Activated naive CD8-positive, alpha-beta T cell treated with anti-CD3 and anti-CD28 coated beads, Interleukin-2, amount 10 ng/mL, durations not matched to agents 7 days and 5 days (primary cell): ENCODE measurements at regions not wholly inside any gene's neighbourhood (a gene's known extent, or its start where the extent isn't known, plus 50 kb on each side); places are given as distances from the start of the nearest gene placed in this dataset.

Experiments used
- ATAC-seq: fragments of 150-1000 bp; cut with Tn5 transposase; one replicate; pipeline ENCODE4 v1.10.0; 2021; ENCODE audit warnings: low read depth, moderate library complexity
- POLR2A ChIA-PET: fragments of 350-600 bp; sonication (Branson Sonifier 250); formaldehyde crosslinking; loops from one replicate; lab custom pipeline; 2021; ENCODE audit warnings: antibody characterized with exemption; lab: Charles Lee
- DNase-seq: peaks from one replicate; pipeline ENCODE4 v3.0.0; 2021
- H3K27ac Mint-ChIP-seq: one replicate; pipeline ENCODE4 v1.8.0; 2022; ENCODE audit warnings: mild to moderate bottlenecking, mixed read lengths
- H3K27me3 Mint-ChIP-seq: one replicate; pipeline ENCODE4 v1.8.0; 2022; ENCODE audit warnings: mild to moderate bottlenecking, moderate library complexity, mixed read lengths
- H3K36me3 Mint-ChIP-seq: one replicate; pipeline ENCODE4 v1.8.0; 2021; ENCODE audit warnings: mild to moderate bottlenecking, mixed read lengths
- H3K4me1 Mint-ChIP-seq: one replicate; pipeline ENCODE4 v1.8.0; 2021; ENCODE audit warnings: mixed read lengths
- H3K4me3 Mint-ChIP-seq: one replicate; pipeline ENCODE4 v1.8.0; 2022; ENCODE audit warnings: mild to moderate bottlenecking, moderate library complexity, mixed read lengths
- H3K9me3 Mint-ChIP-seq: one replicate; pipeline ENCODE4 v1.8.0; 2021; ENCODE audit warnings: mixed read lengths

- no peak for ATAC-seq
- H3K27me3 Mint-ChIP-seq, result no peaks in the 10 kb centered on the region
- H3K4me1 Mint-ChIP-seq, result no peaks in the 10 kb centered on the region
- no peak overlapping the region for H3K27ac Mint-ChIP-seq
- no peak for DNase-seq
- no peaks in the 10 kb centered on the region for H3K36me3 Mint-ChIP-seq
- no peak overlapping the region for H3K4me3 Mint-ChIP-seq
- POLR2A ChIA-PET, result no interaction called here
- no peaks in the 10 kb centered on the region for H3K9me3 Mint-ChIP-seq
Observed at GRCh38 chr9:106387965-106388364, 475.0 kb upstream of the ZNF462 start.

GRCh38 chr9:106393226-106393625 is 469.7 kb upstream of the ZNF462 start:
- POLR2A ChIA-PET, result no interaction called here
- Mint-ChIP-seq H3K27me3 (no peaks in the 10 kb centered on the region), H3K9me3 (no peaks in the 10 kb centered on the region), H3K4me1 (no peaks in the 10 kb centered on the region), H3K36me3 (no peaks in the 10 kb centered on the region), H3K4me3 (no peak overlapping the region), H3K27ac (no peak overlapping the region)
- DNase-seq (no peak), ATAC-seq (no peak)

- H3K4me3 Mint-ChIP-seq, result no peak overlapping the region
- no peak for ATAC-seq
- H3K27ac Mint-ChIP-seq, result no peak overlapping the region
- no peaks in the 10 kb centered on the region for H3K36me3 Mint-ChIP-seq
- H3K9me3 Mint-ChIP-seq, result peaks cover 3% of the 10 kb centered on the region
- no peaks in the 10 kb centered on the region for H3K4me1 Mint-ChIP-seq
- DNase-seq, result no peak
- POLR2A ChIA-PET, result no interaction called here
- H3K27me3 Mint-ChIP-seq, result no peaks in the 10 kb centered on the region
Observed at GRCh38 chr9:106400170-106400569, 462.8 kb upstream of the ZNF462 start.

- no peak for ATAC-seq
- peaks cover 3% of the 10 kb centered on the region for H3K9me3 Mint-ChIP-seq
- H3K27ac Mint-ChIP-seq, result no peak overlapping the region
- DNase-seq, result no peak
- no peak overlapping the region for H3K4me3 Mint-ChIP-seq
- H3K27me3 Mint-ChIP-seq, result no peaks in the 10 kb centered on the region
- no peaks in the 10 kb centered on the region for H3K36me3 Mint-ChIP-seq
- POLR2A ChIA-PET, result no interaction called here
- no peaks in the 10 kb centered on the region for H3K4me1 Mint-ChIP-seq
Observed at GRCh38 chr9:106400950-106401349, 462.0 kb upstream of the ZNF462 start.

- Mint-ChIP-seq H3K27ac (no peak overlapping the region), H3K27me3 (no peaks in the 10 kb centered on the region), H3K36me3 (no peaks in the 10 kb centered on the region), H3K4me3 (no peak overlapping the region), H3K9me3 (peaks cover 3% of the 10 kb centered on the region), H3K4me1 (no peaks in the 10 kb centered on the region)
- ATAC-seq, result no peak
- no peak for DNase-seq
- POLR2A ChIA-PET, result no interaction called here
Observed at GRCh38 chr9:106403081-106403480, 459.9 kb upstream of the ZNF462 start.

GRCh38 chr9:106404137-106404536 is 458.8 kb upstream of the ZNF462 start:
- DNase-seq (no peak), ATAC-seq (no peak)
- POLR2A ChIA-PET, result no interaction called here
- Mint-ChIP-seq H3K27me3 (no peaks in the 10 kb centered on the region), H3K9me3 (peaks cover 3% of the 10 kb centered on the region), H3K4me3 (no peak overlapping the region), H3K4me1 (no peaks in the 10 kb centered on the region), H3K27ac (no peak overlapping the region), H3K36me3 (no peaks in the 10 kb centered on the region)

- ATAC-seq (no peak), DNase-seq (no peak)
- H3K27me3 Mint-ChIP-seq, result no peaks in the 10 kb centered on the region
- H3K36me3 Mint-ChIP-seq, result no peaks in the 10 kb centered on the region
- POLR2A ChIA-PET, result no interaction called here
- H3K4me1 Mint-ChIP-seq, result no peaks in the 10 kb centered on the region
- H3K9me3 Mint-ChIP-seq, result peaks cover 3% of the 10 kb centered on the region
- H3K4me3 Mint-ChIP-seq, result no peak overlapping the region
- no peak overlapping the region for H3K27ac Mint-ChIP-seq
Observed at GRCh38 chr9:106405871-106406435, 457.0 kb upstream of the ZNF462 start.

GRCh38 chr9:106414042-106414441 is 448.9 kb upstream of the ZNF462 start:
- DNase-seq (no peak), ATAC-seq (no peak)
- POLR2A ChIA-PET, result no interaction called here
- Mint-ChIP-seq H3K36me3 (no peaks in the 10 kb centered on the region), H3K27me3 (no peaks in the 10 kb centered on the region), H3K4me3 (no peak overlapping the region), H3K4me1 (no peaks in the 10 kb centered on the region), H3K9me3 (peaks cover 2% of the 10 kb centered on the region), H3K27ac (no peak overlapping the region)

GRCh38 chr9:106417685-106418084 is 445.3 kb upstream of the ZNF462 start:
- H3K27me3 Mint-ChIP-seq, result no peaks in the 10 kb centered on the region
- peaks cover 2% of the 10 kb centered on the region for H3K9me3 Mint-ChIP-seq
- H3K36me3 Mint-ChIP-seq, result no peaks in the 10 kb centered on the region
- H3K4me1 Mint-ChIP-seq, result peaks cover 11% of the 10 kb centered on the region
- no peak overlapping the region for H3K4me3 Mint-ChIP-seq
- ATAC-seq (no peak), DNase-seq (no peak)
- POLR2A ChIA-PET, result no interaction called here
- no peak overlapping the region for H3K27ac Mint-ChIP-seq

GRCh38 chr9:106419829-106420228 is 443.1 kb upstream of the ZNF462 start:
- H3K4me3 Mint-ChIP-seq, result no peak overlapping the region
- H3K27me3 Mint-ChIP-seq, result no peaks in the 10 kb centered on the region

GRCh38 chr9:106420511-106420944 is 442.4 kb upstream of the ZNF462 start:
- no peak for DNase-seq
- POLR2A ChIA-PET, result no interaction called here
- ATAC-seq, result no peak
- no peaks in the 10 kb centered on the region for H3K36me3 Mint-ChIP-seq
- no peak overlapping the region for H3K4me3 Mint-ChIP-seq
- peaks cover 2% of the 10 kb centered on the region for H3K9me3 Mint-ChIP-seq
- peaks cover 11% of the 10 kb centered on the region for H3K4me1 Mint-ChIP-seq
- no peaks in the 10 kb centered on the region for H3K27me3 Mint-ChIP-seq
- no peak overlapping the region for H3K27ac Mint-ChIP-seq

More at GRCh38 chr9:106419829-106420228, 443.1 kb upstream of the ZNF462 start:
- peaks cover 2% of the 10 kb centered on the region for H3K9me3 Mint-ChIP-seq
- no peak for DNase-seq
- H3K27ac Mint-ChIP-seq, result no peak overlapping the region
- POLR2A ChIA-PET, result no interaction called here
- ATAC-seq, result no peak
- H3K36me3 Mint-ChIP-seq, result no peaks in the 10 kb centered on the region
- H3K4me1 Mint-ChIP-seq, result peaks cover 11% of the 10 kb centered on the region

GRCh38 chr9:106421772-106422171 is 441.2 kb upstream of the ZNF462 start:
- no peak overlapping the region for H3K27ac Mint-ChIP-seq
- no peak overlapping the region for H3K4me3 Mint-ChIP-seq
- H3K36me3 Mint-ChIP-seq, result no peaks in the 10 kb centered on the region
- peaks cover 11% of the 10 kb centered on the region for H3K4me1 Mint-ChIP-seq
- H3K27me3 Mint-ChIP-seq, result no peaks in the 10 kb centered on the region
- POLR2A ChIA-PET, result no interaction called here
- no peak for DNase-seq
- no peak for ATAC-seq
- no peaks in the 10 kb centered on the region for H3K9me3 Mint-ChIP-seq

GRCh38 chr9:106423575-106423974 is 439.4 kb upstream of the ZNF462 start:
- ATAC-seq (no peak), DNase-seq (no peak)
- Mint-ChIP-seq H3K9me3 (no peaks in the 10 kb centered on the region), H3K4me3 (no peak overlapping the region), H3K4me1 (peaks cover 11% of the 10 kb centered on the region), H3K36me3 (no peaks in the 10 kb centered on the region), H3K27ac (no peak overlapping the region), H3K27me3 (no peaks in the 10 kb centered on the region)
- POLR2A ChIA-PET, result no interaction called here

- Mint-ChIP-seq H3K4me1 (no peaks in the 10 kb centered on the region), H3K9me3 (no peaks in the 10 kb centered on the region), H3K4me3 (no peak overlapping the region), H3K27me3 (no peaks in the 10 kb centered on the region), H3K27ac (no peak overlapping the region), H3K36me3 (no peaks in the 10 kb centered on the region)
- no peak for DNase-seq
- POLR2A ChIA-PET, result no interaction called here
- no peak for ATAC-seq
Observed at GRCh38 chr9:106432631-106433030, 430.3 kb upstream of the ZNF462 start.

- POLR2A ChIA-PET, result no interaction called here
- Mint-ChIP-seq H3K27me3 (no peaks in the 10 kb centered on the region), H3K27ac (no peak overlapping the region), H3K4me1 (no peaks in the 10 kb centered on the region), H3K9me3 (peaks cover 10% of the 10 kb centered on the region), H3K36me3 (no peaks in the 10 kb centered on the region), H3K4me3 (no peak overlapping the region)
- ATAC-seq (no peak), DNase-seq (no peak)
Observed at GRCh38 chr9:106438928-106439327, 424.0 kb upstream of the ZNF462 start.
